IMR-90 (cell line): ENCODE measurements at regions not wholly inside any gene's neighbourhood (a gene's known extent, or its start where the extent isn't known, plus 50 kb on each side); places are given as distances from the start of the nearest gene placed in this dataset.

Experiments used
- ATAC-seq: fragments of 200-7000 bp; cut with Tn5 transposase; 2 replicates; pipeline ENCODE4 v1.9.1; 2020; ENCODE audit warnings: low read depth, mild to moderate bottlenecking, moderate library complexity
- BruUV-seq: library from RNA; stranded (reverse); fragments of 400-500 nt; replicated peaks from 2 replicates; lab custom pipeline; 2021; lab: Mats Ljungman, UMichigan
- CTCF ChIA-PET: fragments of 300-600 bp; formaldehyde crosslinking; extraction: SDS; loops from one replicate; lab custom pipeline; 2021; ENCODE audit warnings: antibody characterized with exemption; lab: Yijun Ruan, JAX
- POLR2A ChIA-PET: fragments of 300-600 bp; sonication (Branson Sonifier 250); formaldehyde crosslinking; loops from one replicate; lab custom pipeline; 2022; ENCODE audit warnings: antibody characterized with exemption; ENCODE audit not compliant: unreplicated experiment; lab: Charles Lee
- DNase-seq: peaks from one replicate; pipeline ENCODE4 v3.0.0; 2013
- H2AFZ ChIP-seq: replicated peaks from 2 replicates; pipeline ENCODE3; 2013; ENCODE audit warnings: low read length, mild to moderate bottlenecking; ENCODE audit not compliant: poor library complexity
- H2AK5ac ChIP-seq: 2 replicates; pipeline ENCODE4 v1.6.1; 2013; ENCODE audit warnings: low read depth, low read length, inconsistent platforms
- H2AK9ac ChIP-seq: replicated peaks from 2 replicates; pipeline ENCODE3; 2013; ENCODE audit warnings: mild to moderate bottlenecking, low read depth, low read length, moderate library complexity; ENCODE audit not compliant: poor library complexity
- H2BK120ac ChIP-seq: 2 replicates; pipeline ENCODE4 v1.6.1; 2013; ENCODE audit warnings: low read depth, low read length, inconsistent platforms
- H2BK15ac ChIP-seq: 3 replicates; pipeline ENCODE4 v1.6.1; 2013; ENCODE audit warnings: low read depth, low read length, inconsistent platforms
- H2BK20ac ChIP-seq: 2 replicates; pipeline ENCODE4 v1.6.1; 2013; ENCODE audit warnings: low read depth, mild to moderate bottlenecking, inconsistent platforms, low read length, moderate library complexity
- H2BK5ac ChIP-seq: 2 replicates; pipeline ENCODE4 v1.6.1; 2013; ENCODE audit warnings: mild to moderate bottlenecking, low read depth, low read length, inconsistent platforms; ENCODE audit not compliant: poor library complexity, severe bottlenecking
- H3K14ac ChIP-seq: replicated peaks from 2 replicates; pipeline ENCODE4 v1.6.1; 2013; ENCODE audit warnings: low read depth, low read length, inconsistent platforms
- H3K18ac ChIP-seq: 2 replicates; pipeline ENCODE4 v1.6.1; 2013; ENCODE audit warnings: low read depth, low read length, control low read depth
- H3K23ac ChIP-seq: 2 replicates; pipeline ENCODE4 v1.6.1; 2013; ENCODE audit warnings: low read depth, low read length, inconsistent platforms
- H3K27ac ChIP-seq: 2 replicates; pipeline ENCODE4 v1.5.1; 2013; ENCODE audit warnings: mild to moderate bottlenecking, control low read depth, low read length; ENCODE audit not compliant: insufficient read depth
- H3K27me3 ChIP-seq: 2 replicates; pipeline ENCODE4 v1.6.1; 2013; ENCODE audit warnings: low read length; ENCODE audit not compliant: control insufficient read depth, insufficient read depth
- H3K36me3 ChIP-seq: 2 replicates; pipeline ENCODE4 v1.6.1; 2013; ENCODE audit warnings: low read length, mixed read lengths; ENCODE audit not compliant: control insufficient read depth, insufficient read depth
- H3K4ac ChIP-seq: 2 replicates; pipeline ENCODE4 v1.6.1; 2013; ENCODE audit warnings: low read depth, low read length, inconsistent platforms
- H3K4me1 ChIP-seq: 2 replicates; pipeline ENCODE4 v1.6.1; 2013; ENCODE audit warnings: low read length, mixed read lengths; ENCODE audit not compliant: control insufficient read depth, insufficient read depth
- H3K4me2 ChIP-seq: 2 replicates; pipeline ENCODE4 v1.6.1; 2013; ENCODE audit warnings: low read depth, mild to moderate bottlenecking, control low read depth, low read length, moderate library complexity
- H3K4me3 ChIP-seq: 2 replicates; pipeline ENCODE4 v1.5.1; 2013; ENCODE audit warnings: low read depth, mild to moderate bottlenecking, control low read depth, low read length, moderate library complexity; ENCODE audit not compliant: insufficient read depth
- H3K56ac ChIP-seq: 2 replicates; pipeline ENCODE4 v1.6.1; 2013; ENCODE audit warnings: low read length, inconsistent platforms; ENCODE audit not compliant: insufficient read depth; ENCODE audit errors: extremely low read depth
- H3K79me1 ChIP-seq, 2 experiments: 2 replicates each; pipeline ENCODE4 v1.6.1; 2013; ENCODE audit warnings: low read length in 2 of 2, inconsistent platforms in 1 of 2, low read depth in 1 of 2
- H3K9ac ChIP-seq: 2 replicates; pipeline ENCODE4 v1.6.1; 2013; ENCODE audit warnings: low read depth, low read length, control low read depth
- H3K9me1 ChIP-seq: 2 replicates; pipeline ENCODE4 v1.6.1; 2013; ENCODE audit warnings: low read length, inconsistent platforms; ENCODE audit not compliant: insufficient read depth
- H3K9me3 ChIP-seq: 2 replicates; pipeline ENCODE4 v1.6.1; 2013; ENCODE audit warnings: low read length; ENCODE audit not compliant: control insufficient read depth, insufficient read depth
- H4K20me1 ChIP-seq: 2 replicates; pipeline ENCODE4 v1.6.1; 2013; ENCODE audit warnings: low read length, inconsistent platforms; ENCODE audit not compliant: insufficient read depth
- H4K5ac ChIP-seq: 2 replicates; pipeline ENCODE4 v1.6.1; 2013; ENCODE audit warnings: mild to moderate bottlenecking, low read depth, low read length, control low read depth
- H4K8ac ChIP-seq, 2 experiments: 2 replicates each; pipeline ENCODE4 v1.6.1; 2013; ENCODE audit warnings: low read depth in 2 of 2, low read length in 2 of 2, control low read depth in 1 of 2, inconsistent platforms in 1 of 2
- H4K91ac ChIP-seq: 2 replicates; pipeline ENCODE4 v1.6.1; 2013; ENCODE audit warnings: low read depth, low read length, inconsistent platforms; ENCODE audit not compliant: insufficient read depth
- CEBPB ChIP-seq: IDR thresholded peaks from 2 replicates; pipeline ENCODE4 v1.6.1; 2012; ENCODE audit warnings: low read depth, low read length, improper control_type of control experiment
- CHD1 ChIP-seq: IDR thresholded peaks from 2 replicates; pipeline ENCODE4 v1.6.1; 2012; ENCODE audit warnings: low read depth, low read length, improper control_type of control experiment
- FOS ChIP-seq: fragments of 150-350 bp; IDR thresholded peaks from 2 replicates; pipeline ENCODE4 v1.6.1; 2016; ENCODE audit warnings: low read depth, low read length
- MAFK ChIP-seq: IDR thresholded peaks from 2 replicates; pipeline ENCODE4 v1.6.1; 2012; ENCODE audit warnings: low read depth, low read length, improper control_type of control experiment
- MXI1 ChIP-seq: IDR thresholded peaks from 2 replicates; pipeline ENCODE4 v1.6.1; 2012; ENCODE audit warnings: low read depth, mild to moderate bottlenecking, low read length, moderate library complexity, borderline replicate concordance
- NFE2L2 ChIP-seq: fragments of 150-350 bp; IDR thresholded peaks from 2 replicates; pipeline ENCODE4 v1.6.1; 2016; ENCODE audit warnings: low read depth, mild to moderate bottlenecking, low read length
- RAD21 ChIP-seq: IDR thresholded peaks from 2 replicates; pipeline ENCODE4 v1.6.1; 2012; ENCODE audit warnings: low read length, improper control_type of control experiment
- RCOR1 ChIP-seq: IDR thresholded peaks from 2 replicates; pipeline ENCODE4 v1.6.1; 2012; ENCODE audit warnings: mild to moderate bottlenecking, low read length, improper control_type of control experiment; ENCODE audit not compliant: insufficient replicate concordance
- RFX5 ChIP-seq: IDR thresholded peaks from 2 replicates; pipeline ENCODE4 v1.8.0; 2012; ENCODE audit warnings: low read depth, mild to moderate bottlenecking, low read length, moderate library complexity
- SMC3 ChIP-seq: fragments of 150-350 bp; IDR thresholded peaks from 2 replicates; pipeline ENCODE4 v1.6.1; 2016; ENCODE audit warnings: low read depth, mild to moderate bottlenecking, antibody characterized with exemption, low read length, moderate library complexity
- WGBS, 2 experiments: methylation state at CpG; one replicate each; pipeline versions ENCODE4 v1.1.5 to v1.1.7; 2013; ENCODE audit warnings: missing lambda C conversion rate in 2 of 2; ENCODE audit not compliant: insufficient read length in 1 of 2; ENCODE audit errors: extremely low coverage in 2 of 2; 5-methylcytosine and 5-hydroxymethylcytosine counted together
- dilution Hi-C: fragments of 300-500 bp; cut with HindIII; formaldehyde crosslinking; loops from one replicate; pipeline ENCODE4 v1.14.3; 2018; ENCODE audit warnings: low sequenced_read_pairs; ENCODE audit not compliant: unreplicated experiment
- in situ Hi-C: fragments of 300-500 bp; cut with MboI; formaldehyde crosslinking; loops from 3 replicates; pipeline ENCODE4 v1.14.3; 2019; ENCODE audit warnings: low sequenced_read_pairs, inconsistent platforms, mixed read lengths
- intact Hi-C: fragments of 100-400 bp; cut with micrococcal nuclease; formaldehyde crosslinking; loops from 2 replicates; pipeline ENCODE4 v1.10.0; 2022
- TF ChIP-seq, protein P1 (sequence below): fragments of 150-350 bp; IDR thresholded peaks from 2 replicates; pipeline ENCODE4 v1.6.1; 2016; ENCODE audit warnings: low read depth, mild to moderate bottlenecking, low read length, moderate library complexity, borderline replicate concordance
- TF ChIP-seq, protein P2 (sequence below): fragments of 150-350 bp; IDR thresholded peaks from 2 replicates; pipeline ENCODE4 v1.6.1; 2017; ENCODE audit warnings: mild to moderate bottlenecking, antibody characterized with exemption, low read length, low read depth

- no peak overlapping the region for H3K14ac ChIP-seq
- no peak overlapping the region for H2BK5ac ChIP-seq
- DNase-seq, result no peak
- dilution Hi-C loops (no loop called here), intact Hi-C loops (no loop called here), in situ Hi-C loops (no loop called here)
- H2AK9ac ChIP-seq, result no peak overlapping the region
- no peak overlapping the region for H2BK120ac ChIP-seq
- BruUV-seq, result no TSS peak
- no peak overlapping the region for H3K23ac ChIP-seq
- H3K36me3 ChIP-seq, result no peaks in the 10 kb centered on the region
- ChIA-PET POLR2A (no interaction called here), CTCF (no interaction called here)
- H2AFZ ChIP-seq, result no peak overlapping the region
- H3K79me1 ChIP-seq, result no peaks in the 10 kb centered on the region
- H4K8ac ChIP-seq, result no peak overlapping the region
- TF ChIP-seq RCOR1 (no peak), CEBPB (no peak), MAFK (no peak), RFX5 (no peak), NFE2L2 (no peak), MXI1 (no peak), FOS (no peak), CHD1 (no peak), RAD21 (no peak), SMC3 (no peak)
- TF ChIP-seq, protein P1, sequence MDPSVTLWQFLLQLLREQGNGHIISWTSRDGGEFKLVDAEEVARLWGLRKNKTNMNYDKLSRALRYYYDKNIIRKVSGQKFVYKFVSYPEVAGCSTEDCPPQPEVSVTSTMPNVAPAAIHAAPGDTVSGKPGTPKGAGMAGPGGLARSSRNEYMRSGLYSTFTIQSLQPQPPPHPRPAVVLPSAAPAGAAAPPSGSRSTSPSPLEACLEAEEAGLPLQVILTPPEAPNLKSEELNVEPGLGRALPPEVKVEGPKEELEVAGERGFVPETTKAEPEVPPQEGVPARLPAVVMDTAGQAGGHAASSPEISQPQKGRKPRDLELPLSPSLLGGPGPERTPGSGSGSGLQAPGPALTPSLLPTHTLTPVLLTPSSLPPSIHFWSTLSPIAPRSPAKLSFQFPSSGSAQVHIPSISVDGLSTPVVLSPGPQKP, result no peak
- TF ChIP-seq, protein P2, sequence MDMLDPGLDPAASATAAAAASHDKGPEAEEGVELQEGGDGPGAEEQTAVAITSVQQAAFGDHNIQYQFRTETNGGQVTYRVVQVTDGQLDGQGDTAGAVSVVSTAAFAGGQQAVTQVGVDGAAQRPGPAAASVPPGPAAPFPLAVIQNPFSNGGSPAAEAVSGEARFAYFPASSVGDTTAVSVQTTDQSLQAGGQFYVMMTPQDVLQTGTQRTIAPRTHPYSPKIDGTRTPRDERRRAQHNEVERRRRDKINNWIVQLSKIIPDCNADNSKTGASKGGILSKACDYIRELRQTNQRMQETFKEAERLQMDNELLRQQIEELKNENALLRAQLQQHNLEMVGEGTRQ, result no peak
- H3K27me3 ChIP-seq, result no peaks in the 10 kb centered on the region
- ATAC-seq, result no peak
- no CpG with 5 or more reads among the region's 3 CpGs for WGBS, 2 experiments
- H3K4me2 ChIP-seq, result no peak overlapping the region
- H3K4ac ChIP-seq, result no peak overlapping the region
- no peak overlapping the region for H4K91ac ChIP-seq
- H4K20me1 ChIP-seq, result no peaks in the 10 kb centered on the region
- no peak overlapping the region for H3K18ac ChIP-seq
- no peak overlapping the region for H3K4me3 ChIP-seq
- no peak overlapping the region for H3K56ac ChIP-seq
- no peak overlapping the region for H2BK15ac ChIP-seq
- no peaks in the 10 kb centered on the region for H3K4me1 ChIP-seq
- no peak overlapping the region for H3K9ac ChIP-seq
- peaks cover 6% of the 10 kb centered on the region for H3K9me3 ChIP-seq
- H2BK20ac ChIP-seq, result no peak overlapping the region
- H4K5ac ChIP-seq, result no peak overlapping the region
- no peaks in the 10 kb centered on the region for H3K9me1 ChIP-seq
- H3K27ac ChIP-seq, result no peak overlapping the region
- no peak overlapping the region for H2AK5ac ChIP-seq
Measured at GRCh38 chr10:25839683-25840082, 94.3 kb upstream of the MYO3A start.
